PC-9 (cell line): ENCODE measurements at regions not wholly inside any gene's neighbourhood (a gene's known extent, or its start where the extent isn't known, plus 50 kb on each side); places are given as distances from the start of the nearest gene placed in this dataset.

ENCODE experiments used
- BruUV-seq: library from RNA; stranded (reverse); fragments of 400-500 nt; replicated peaks from 2 replicates; lab custom pipeline; 2021; lab: Mats Ljungman, UMichigan
- CTCF ChIA-PET: fragments of 300-600 bp; sonication (Branson Sonifier 250); formaldehyde crosslinking; loops from one replicate; lab custom pipeline; 2022; ENCODE audit warnings: antibody characterized with exemption; lab: Charles Lee
- POLR2A ChIA-PET: fragments of 300-600 bp; sonication (Branson Sonifier 250); formaldehyde crosslinking; loops from one replicate; lab custom pipeline; 2022; ENCODE audit warnings: antibody characterized with exemption; ENCODE audit not compliant: unreplicated experiment; lab: Charles Lee
- DNase-seq, 2 experiments: peaks; one replicate each; pipeline versions ENCODE4 v3.0.0 to v3.0.0-alpha.2; 2015 to 2022; ENCODE audit warnings: mixed read lengths in 1 of 2
- H2AFZ ChIP-seq: fragments of 200-600 bp; sonication (generic); 2 replicates; pipeline ENCODE4 v1.8.1; 2017; ENCODE audit warnings: antibody characterized with exemption
- H3F3A ChIP-seq: fragments of 200-600 bp; sonication (generic); 2 replicates; pipeline ENCODE4 v1.8.1; 2017; ENCODE audit warnings: antibody characterized with exemption, mild to moderate bottlenecking, low read depth; ENCODE audit not compliant: insufficient read depth
- H3K27ac ChIP-seq: fragments of 200-600 bp; sonication (generic); 2 replicates; pipeline ENCODE4 v1.6.1; 2016; ENCODE audit warnings: mixed run types
- H3K27me3 ChIP-seq: fragments of 200-600 bp; sonication (generic); 2 replicates; pipeline ENCODE4 v1.6.1; 2016; ENCODE audit warnings: low read depth, mixed run types; ENCODE audit not compliant: insufficient read depth
- H3K36me3 ChIP-seq: fragments of 200-600 bp; sonication (generic); 2 replicates; pipeline ENCODE4 v1.6.1; 2016; ENCODE audit warnings: low read depth, mixed run types
- H3K4me1 ChIP-seq: fragments of 200-600 bp; sonication (generic); replicated peaks from 2 replicates; pipeline ENCODE4 v1.6.1; 2016; ENCODE audit warnings: mixed run types; ENCODE audit not compliant: insufficient read depth
- H3K4me2 ChIP-seq: fragments of 200-600 bp; sonication (generic); 2 replicates; pipeline ENCODE4 v1.6.1; 2017; ENCODE audit warnings: mixed run types
- H3K4me3 ChIP-seq: fragments of 200-600 bp; sonication (generic); 2 replicates; pipeline ENCODE4 v1.6.1; 2016; ENCODE audit warnings: mixed run types
- H3K79me2 ChIP-seq: fragments of 200-600 bp; sonication (generic); 2 replicates; pipeline ENCODE4 v1.6.1; 2017; ENCODE audit warnings: low read depth, mixed run types
- H3K9me2 ChIP-seq: fragments of 200-600 bp; sonication (generic); 2 replicates; pipeline ENCODE4 v1.8.1; 2017; ENCODE audit warnings: mild to moderate bottlenecking; ENCODE audit not compliant: insufficient read depth
- H3K9me3 ChIP-seq: fragments of 200-600 bp; sonication (generic); 2 replicates; pipeline ENCODE4 v1.8.1; 2016; ENCODE audit warnings: low read depth; ENCODE audit not compliant: insufficient read depth
- H4K20me1 ChIP-seq: fragments of 200-600 bp; sonication (generic); 2 replicates; pipeline ENCODE4 v1.8.1; 2017; ENCODE audit not compliant: insufficient read depth
- CTCF ChIP-seq: fragments of 200-600 bp; sonication (generic); conservative IDR thresholded peaks from 2 replicates; pipeline ENCODE4 v1.6.1; 2017; ENCODE audit warnings: mixed run types, antibody characterized with exemption, mild to moderate bottlenecking, moderate library complexity
- EZH2 ChIP-seq: fragments of 200-600 bp; sonication (generic); IDR thresholded peaks from 2 replicates; pipeline ENCODE4 v1.8.0; 2017; ENCODE audit warnings: antibody characterized with exemption, low read depth
- intact Hi-C: fragments of 100-400 bp; cut with micrococcal nuclease; formaldehyde crosslinking; loops from one replicate; pipeline ENCODE4 v1.10.0; 2022; ENCODE audit not compliant: unreplicated experiment

GRCh38 chr11:92533657-92534335, 309.2 kb downstream of the FAT3 start:
- Histone ChIP-seq H3K79me2 (no peaks in the 10 kb centered on the region), H3K9me3 (no peaks in the 10 kb centered on the region), H2AFZ (no peak overlapping the region), H3K4me1 (no peaks in the 10 kb centered on the region), H3K4me2 (no peak overlapping the region), H3K4me3 (no peak overlapping the region), H3K27me3 (no peaks in the 10 kb centered on the region), H3K36me3 (no peaks in the 10 kb centered on the region), H3F3A (no peaks in the 10 kb centered on the region), H4K20me1 (no peaks in the 10 kb centered on the region), H3K27ac (no peak overlapping the region), H3K9me2 (no peaks in the 10 kb centered on the region)
- no peak for DNase-seq
- POLR2A ChIA-PET, result no interaction called here
- intact Hi-C loops, result no loop called here
- CTCF ChIA-PET, result no interaction called here
- no TSS peak for BruUV-seq
- no peak for TF ChIP-seq CTCF
- no peak for TF ChIP-seq EZH2

- H3K4me3 ChIP-seq, result no peak overlapping the region
- H3K9me3 ChIP-seq, result no peaks in the 10 kb centered on the region
- H3K9me2 ChIP-seq, result no peaks in the 10 kb centered on the region
- ChIA-PET CTCF (no interaction called here), POLR2A (no interaction called here)
- H3F3A ChIP-seq, result no peaks in the 10 kb centered on the region
- no peak for TF ChIP-seq EZH2
- TF ChIP-seq CTCF, result no peak
- no peaks in the 10 kb centered on the region for H3K4me1 ChIP-seq
- no peak overlapping the region for H3K4me2 ChIP-seq
- H2AFZ ChIP-seq, result no peak overlapping the region
- intact Hi-C loops, result no loop called here
- H3K27me3 ChIP-seq, result no peaks in the 10 kb centered on the region
- no peak overlapping the region for H3K27ac ChIP-seq
- BruUV-seq, result no TSS peak
- H3K36me3 ChIP-seq, result no peaks in the 10 kb centered on the region
- no peaks in the 10 kb centered on the region for H3K79me2 ChIP-seq
- DNase-seq, result no peak
- H4K20me1 ChIP-seq, result no peaks in the 10 kb centered on the region
These were observed 312.3 kb downstream of the FAT3 start for GRCh38 chr11:92536883-92537282.

- CTCF ChIA-PET, result no interaction called here
- Histone ChIP-seq H3F3A (no peaks in the 10 kb centered on the region), H3K27ac (no peak overlapping the region), H3K9me3 (no peaks in the 10 kb centered on the region), H3K36me3 (no peaks in the 10 kb centered on the region), H3K4me3 (no peak overlapping the region), H3K79me2 (no peaks in the 10 kb centered on the region), H2AFZ (no peak overlapping the region), H3K27me3 (no peaks in the 10 kb centered on the region), H3K9me2 (no peaks in the 10 kb centered on the region), H3K4me1 (no peaks in the 10 kb centered on the region), H4K20me1 (no peaks in the 10 kb centered on the region), H3K4me2 (no peak overlapping the region)
- no TSS peak for BruUV-seq
- intact Hi-C loops, result loop anchor here (10.0 kb wide), 1 partner anchor 615 kb away; no protein-coding TSS in a partner anchor
- no peak for DNase-seq
- POLR2A ChIA-PET, result no interaction called here
- TF ChIP-seq CTCF, result no peak
- TF ChIP-seq EZH2, result no peak
These were observed 315.5 kb downstream of the FAT3 start for GRCh38 chr11:92540096-92540495.
